Endothelial cell of umbilical vein (primary cell): ENCODE measurements at regions not wholly inside any gene's neighbourhood (a gene's known extent, or its start where the extent isn't known, plus 50 kb on each side); places are given as distances from the start of the nearest gene placed in this dataset.

Source experiments
- BruUV-seq: library from RNA; stranded (reverse); fragments of 400-500 nt; replicated peaks from 2 replicates; lab custom pipeline; 2021; lab: Mats Ljungman, UMichigan
- CTCF ChIA-PET: fragments of 300-600, 350-600 bp; sonication (Branson Sonifier 250); formaldehyde crosslinking; loops from one replicate; lab custom pipeline; 2021; ENCODE audit warnings: antibody characterized with exemption, inconsistent platforms; lab: Charles Lee
- POLR2A ChIA-PET: fragments of 300-600, 350-600 bp; sonication (Branson Sonifier 250); formaldehyde crosslinking; loops from one replicate; lab custom pipeline; 2021; ENCODE audit warnings: antibody characterized with exemption, inconsistent platforms; lab: Charles Lee
- DNase-seq: peaks from one replicate; pipeline ENCODE4 v3.0.0-alpha.2; 2011; ENCODE audit warnings: low read depth, low spot score
- FAIRE-seq: peaks from 2 replicates; lab custom pipeline; 2011; peaks lifted over from hg19 to GRCh38; lab: Jason Lieb, UNC
- H2AFZ ChIP-seq: 2 replicates; pipeline ENCODE4 v1.6.0; 2012; ENCODE audit warnings: low read depth, low read length, control low read depth, inconsistent platforms
- H3K27ac ChIP-seq: 2 replicates; pipeline ENCODE4 v1.5.1; 2011; ENCODE audit warnings: low read depth, mild to moderate bottlenecking, control low read depth, low read length, moderate library complexity; ENCODE audit not compliant: insufficient read depth
- H3K27me3 ChIP-seq, 2 experiments: 2 replicates each; pipeline versions ENCODE4 v1.6.0 to v1.6.1; 2011; ENCODE audit warnings: low read length in 2 of 2, mixed read lengths in 1 of 2; ENCODE audit not compliant: control insufficient read depth in 2 of 2, insufficient read depth in 2 of 2
- H3K36me3 ChIP-seq, 2 experiments: 2 replicates in 1 of 2; 3 replicates in 1 of 2; pipeline ENCODE4 v1.5.1; 2011; ENCODE audit warnings: low read length in 2 of 2, mild to moderate bottlenecking in 1 of 2, moderate library complexity in 1 of 2; ENCODE audit not compliant: control insufficient read depth in 2 of 2, insufficient read depth in 2 of 2; ENCODE audit errors: extremely low read depth in 1 of 2
- H3K4me1 ChIP-seq: 3 replicates; pipeline ENCODE4 v1.5.1; 2011; ENCODE audit warnings: mild to moderate bottlenecking, low read length; ENCODE audit not compliant: control insufficient read depth, insufficient read depth; ENCODE audit errors: extremely low read depth
- H3K4me2 ChIP-seq: 2 replicates; pipeline ENCODE4 v1.6.1; 2011; ENCODE audit warnings: low read length, control low read depth, mixed read lengths; ENCODE audit not compliant: insufficient read depth
- H3K4me3 ChIP-seq, 3 experiments: fragments of 200-600 bp in 1 of 3; sonication (generic), shearing (Covaris generic) in 1 of 3; replicated peaks in 1 of 3; 2 replicates each; pipeline ENCODE4 v1.5.1; 2011 to 2016; ENCODE audit warnings: control low read depth in 3 of 3, low read length in 3 of 3, mild to moderate bottlenecking in 2 of 3, inconsistent platforms in 1 of 3, low read depth in 1 of 3, moderate library complexity in 1 of 3; ENCODE audit not compliant: insufficient read depth in 1 of 3
- H3K79me2 ChIP-seq: 2 replicates; pipeline ENCODE4 v1.6.0; 2012; ENCODE audit warnings: low read length, inconsistent platforms; ENCODE audit not compliant: control insufficient read depth, insufficient read depth
- H3K9ac ChIP-seq: replicated peaks from 2 replicates; pipeline ENCODE3; 2011; ENCODE audit warnings: low read length, control low read depth; ENCODE audit not compliant: insufficient read depth; ENCODE audit errors: extremely low read depth
- H3K9me1 ChIP-seq: replicated peaks from 3 replicates; pipeline ENCODE4 v1.6.0; 2011; ENCODE audit warnings: mild to moderate bottlenecking, low read length; ENCODE audit not compliant: control insufficient read depth, insufficient read depth; ENCODE audit errors: extremely low read depth
- H3K9me3 ChIP-seq: replicated peaks from 2 replicates; pipeline ENCODE4 v1.5.1; 2012; ENCODE audit warnings: low read length, inconsistent platforms; ENCODE audit not compliant: control insufficient read depth, insufficient read depth
- H4K20me1 ChIP-seq: replicated peaks from 2 replicates; pipeline ENCODE3; 2011; ENCODE audit warnings: mild to moderate bottlenecking, low read length; ENCODE audit not compliant: control insufficient read depth, insufficient read depth; ENCODE audit errors: extremely low read depth
- CTCF ChIP-seq, 2 donors: IDR thresholded peaks; 1 replicate in 1 of 2; 2 replicates in 1 of 2; pipeline ENCODE4 v1.5.1; 2011; ENCODE audit warnings: low read length in 2 of 2, mild to moderate bottlenecking in 2 of 2, moderate library complexity in 2 of 2, control low read depth in 1 of 2, inconsistent platforms in 1 of 2, low read depth in 1 of 2; ENCODE audit not compliant: insufficient read depth in 1 of 2; ENCODE audit errors: extremely low read depth in 1 of 2
- EZH2 ChIP-seq: IDR thresholded peaks from 2 replicates; pipeline ENCODE4 v1.6.1; 2012; ENCODE audit warnings: borderline replicate concordance, low read depth, mild to moderate bottlenecking, moderate library complexity, low read length, inconsistent platforms; ENCODE audit not compliant: severe bottlenecking
- FOS ChIP-seq: IDR thresholded peaks from 2 replicates; pipeline ENCODE4 v1.6.1; 2011; ENCODE audit warnings: mild to moderate bottlenecking, low read length, moderate library complexity, borderline replicate concordance; ENCODE audit not compliant: insufficient read depth
- GATA2 ChIP-seq: IDR thresholded peaks from 2 replicates; pipeline ENCODE4 v1.7.0; 2011; ENCODE audit warnings: low read depth, mild to moderate bottlenecking, moderate library complexity, mixed read lengths, low read length; ENCODE audit not compliant: insufficient read length, insufficient read depth
- JUN ChIP-seq: IDR thresholded peaks from 2 replicates; pipeline ENCODE4 v1.6.1; 2011; ENCODE audit warnings: borderline replicate concordance, low read depth; ENCODE audit not compliant: insufficient read length, insufficient read depth
- MAX ChIP-seq: IDR thresholded peaks from 2 replicates; pipeline ENCODE4 v1.6.1; 2011; ENCODE audit not compliant: insufficient read depth, insufficient read length
- MYC ChIP-seq: IDR thresholded peaks from one replicate; pipeline ENCODE4 v1.6.1; 2011; ENCODE audit warnings: mild to moderate bottlenecking, low read depth, low read length
- POLR2A ChIP-seq: IDR thresholded peaks from 2 replicates; pipeline ENCODE4 v1.6.1; 2012; ENCODE audit warnings: low read depth, mild to moderate bottlenecking, control low read depth, low read length
- POLR2AphosphoS5 ChIP-seq: IDR thresholded peaks from 2 replicates; pipeline ENCODE4 v1.6.1; 2012; ENCODE audit warnings: low read depth, mild to moderate bottlenecking, control low read depth, low read length, moderate library complexity; ENCODE audit not compliant: insufficient read depth
- dilution Hi-C: fragments of 300-500 bp; cut with MboI; formaldehyde crosslinking; loops from one replicate; pipeline ENCODE4 v1.15.0; 2019; ENCODE audit warnings: low sequenced_read_pairs; ENCODE audit not compliant: extremely low pct_ligation_motif_present
- intact Hi-C: fragments of 100-400 bp; cut with micrococcal nuclease; formaldehyde crosslinking; loops from one replicate; pipeline ENCODE4 v1.10.0; 2022

- no peak overlapping the region for H3K27ac ChIP-seq
- DNase-seq: no peak
- no peaks in the 10 kb centered on the region for H3K9me3 ChIP-seq
- dilution Hi-C loops (no loop called here), intact Hi-C loops (no loop called here)
- ChIA-PET CTCF (interaction anchor here (0.8 to 5.1 kb wide), 4 partner anchors 149 to 290 kb away, joined by 3 to 42 read pairs (median 4); partner anchors contain the start of gene ITGA8), POLR2A (no interaction called here)
- H3K4me3 ChIP-seq: no peak overlapping the region
- H3K27me3 ChIP-seq: peaks cover 0 to 4% of the 10 kb centered on the region in 2 experiments
- H3K4me2 ChIP-seq: no peak overlapping the region
- H4K20me1 ChIP-seq: no peaks in the 10 kb centered on the region
- H3K4me1 ChIP-seq: peaks cover 16% of the 10 kb centered on the region
- H3K9ac ChIP-seq: no peak overlapping the region
- no peak for TF ChIP-seq JUN
- TF ChIP-seq POLR2AphosphoS5: no peak
- TF ChIP-seq POLR2A: no peak
- no peak for TF ChIP-seq MYC
- TF ChIP-seq FOS: no peak
- TF ChIP-seq GATA2: no peak
- no peak for TF ChIP-seq MAX
- TF ChIP-seq CTCF (IDR thresholded peaks at IDR 0.05; ENCODE audit: extremely low read depth in 1 of 2, insufficient read depth in 1 of 2, low read depth in 1 of 2, low read length in 2 of 2): no peak
- no peak for TF ChIP-seq EZH2
- no peaks in the 10 kb centered on the region for H3K36me3 ChIP-seq
- no peaks in the 10 kb centered on the region for H3K9me1 ChIP-seq
- no peaks in the 10 kb centered on the region for H3K79me2 ChIP-seq
- no peak for FAIRE-seq
- H2AFZ ChIP-seq: no peak overlapping the region
- BruUV-seq: no TSS peak
Observed at GRCh38 chr10:15436696-15437095, 65.6 kb upstream of the FAM171A1 start.
